Fibroblast of villous mesenchyme (primary cell): ENCODE measurements at regions not wholly inside any gene's neighbourhood (a gene's known extent, or its start where the extent isn't known, plus 50 kb on each side); places are given as distances from the start of the nearest gene placed in this dataset.

Source experiments
- DNase-seq: peaks from one replicate; pipeline ENCODE4 v3.0.0-alpha.2; 2010; ENCODE audit warnings: low read depth
- H3K4me3 ChIP-seq: 2 replicates; pipeline ENCODE4 v1.5.1; 2011; ENCODE audit warnings: low read depth, mild to moderate bottlenecking, low read length
- CTCF ChIP-seq: IDR thresholded peaks from 2 replicates; pipeline ENCODE4 v1.5.1; 2012; ENCODE audit warnings: low read depth, mild to moderate bottlenecking, low read length; ENCODE audit not compliant: insufficient read depth

DNA sequence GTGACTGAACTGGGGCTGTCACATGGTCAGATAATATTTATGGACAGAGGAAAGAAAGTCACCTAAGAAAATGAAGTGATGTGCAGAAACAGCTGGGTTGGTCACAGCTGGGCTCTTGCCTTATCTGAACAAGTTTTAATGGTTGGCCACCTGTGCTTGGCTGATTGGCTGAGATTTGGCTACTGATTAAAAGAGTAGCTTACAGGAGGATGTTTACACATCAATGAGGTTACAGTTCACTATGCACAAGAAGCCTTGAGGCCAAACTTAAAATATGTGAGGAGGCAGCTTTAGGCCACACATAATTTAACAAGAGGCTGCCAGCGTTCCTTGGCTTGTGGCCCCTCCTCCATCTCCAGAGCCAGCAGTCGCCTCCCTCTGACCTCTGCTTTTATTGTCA is 99.2 kb upstream of the C1QTNF9B start:
- no peak for TF ChIP-seq CTCF
- DNase-seq, result no peak
- H3K4me3 ChIP-seq, result no peak overlapping the region

- no peak for DNase-seq
- no peak overlapping the region for H3K4me3 ChIP-seq
- TF ChIP-seq CTCF, result no peak
Observed at GRCh38 chr13:23999424-23999823, 102.1 kb upstream of the C1QTNF9B start.

GRCh38 chr13:24002206-24002815 is 105.0 kb upstream of the C1QTNF9B start:
- TF ChIP-seq CTCF, result no peak
- H3K4me3 ChIP-seq, result no peak overlapping the region
- no peak for DNase-seq

DNA sequence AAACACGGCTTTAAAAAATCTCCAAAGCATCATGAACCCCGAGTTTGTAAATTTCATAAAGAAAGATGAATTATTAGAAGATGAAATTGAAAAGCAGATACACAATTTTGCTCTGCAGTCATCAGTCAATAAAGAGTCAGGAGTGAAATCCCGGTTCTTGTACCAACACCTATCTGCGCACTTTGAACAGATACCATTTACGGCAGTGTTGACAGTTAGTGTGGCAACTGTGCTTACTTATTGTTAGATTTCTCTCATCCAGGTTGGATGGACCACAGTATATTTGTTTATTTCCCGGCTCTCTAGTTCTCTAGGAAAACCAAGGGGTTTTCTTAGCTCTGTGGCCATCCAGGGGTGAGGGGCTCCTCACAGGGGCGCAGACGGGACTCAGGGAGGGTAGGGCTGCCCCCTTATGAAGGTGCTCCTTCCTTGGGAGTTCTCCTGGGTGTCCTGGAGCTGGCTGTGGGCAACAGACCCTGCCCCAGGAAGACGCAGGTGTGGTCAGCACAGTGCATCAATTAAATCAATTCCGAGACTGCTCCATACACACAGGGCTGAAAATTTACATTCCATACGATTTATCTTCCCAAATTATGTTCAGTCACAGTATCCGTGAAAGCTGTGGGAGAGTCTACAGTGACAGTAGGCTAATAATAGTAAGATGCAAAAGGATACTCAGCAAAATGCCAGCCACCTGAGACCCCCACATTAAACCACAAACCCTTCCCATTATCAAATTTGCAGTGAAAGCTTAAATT is 107.0 kb upstream of the C1QTNF9B start:
- no peak overlapping the region for H3K4me3 ChIP-seq
- no peak for TF ChIP-seq CTCF
- no peak for DNase-seq

DNA sequence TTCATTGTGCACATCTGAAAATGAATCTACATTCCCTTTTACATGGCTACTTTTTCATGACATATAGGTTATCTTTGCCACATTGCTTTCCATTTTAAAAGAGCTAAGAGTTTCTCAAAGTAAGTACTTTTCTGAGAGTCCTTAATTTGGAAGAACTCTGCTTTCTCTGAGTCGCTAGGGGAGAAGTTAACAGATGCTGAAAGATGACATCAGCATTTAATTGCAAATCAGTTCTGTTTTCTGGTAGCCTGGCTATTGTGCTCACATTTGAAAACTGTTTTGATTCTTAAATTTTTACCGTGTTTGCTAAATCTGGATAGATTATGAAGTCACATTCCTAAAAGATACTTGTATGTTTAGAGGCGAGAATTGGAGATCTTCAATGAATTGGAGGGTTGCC is 107.7 kb upstream of the C1QTNF9B start:
- no peak overlapping the region for H3K4me3 ChIP-seq
- TF ChIP-seq CTCF, result no peak
- DNase-seq, result no peak

DNA sequence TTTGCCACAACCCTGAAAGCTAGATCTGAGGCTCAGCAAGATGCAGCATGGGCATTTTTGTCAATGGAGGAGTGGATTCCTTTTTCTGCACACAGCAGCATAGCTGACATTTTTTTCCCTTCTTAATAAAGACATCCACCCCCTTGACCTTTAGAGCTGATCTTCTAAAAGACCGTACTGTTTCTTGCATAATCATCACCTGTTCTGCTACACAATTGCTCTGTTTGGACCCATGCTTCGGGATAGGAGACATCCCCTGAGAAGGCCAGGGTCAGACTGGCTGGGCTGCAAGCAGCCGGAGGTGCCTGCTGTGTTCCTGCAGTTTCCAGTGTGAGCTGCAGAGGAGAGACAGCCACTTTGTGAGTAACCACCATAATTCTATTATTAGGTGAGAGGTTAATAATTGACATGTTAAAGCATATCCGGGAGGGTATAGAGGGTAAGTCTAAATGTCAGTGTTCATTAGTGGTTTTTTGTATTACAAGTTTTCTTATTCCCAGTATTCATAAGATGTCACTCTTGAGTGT is 108.5 kb upstream of the C1QTNF9B start:
- no peak overlapping the region for H3K4me3 ChIP-seq
- TF ChIP-seq CTCF, result no peak
- DNase-seq, result no peak
